SH-SY5Y (cell line): ENCODE measurements at regions not wholly inside any gene's neighbourhood (a gene's known extent, or its start where the extent isn't known, plus 50 kb on each side); places are given as distances from the start of the nearest gene placed in this dataset.

Experiments used
- GATA2 ChIP-seq: IDR thresholded peaks from 2 replicates; pipeline ENCODE4 v1.6.1; 2011; ENCODE audit warnings: mild to moderate bottlenecking, low read depth, low read length
- GATA3 ChIP-seq: IDR thresholded peaks from 2 replicates; pipeline ENCODE4 v1.6.1; 2011; ENCODE audit warnings: low read depth, mild to moderate bottlenecking, low read length, moderate library complexity

DNA sequence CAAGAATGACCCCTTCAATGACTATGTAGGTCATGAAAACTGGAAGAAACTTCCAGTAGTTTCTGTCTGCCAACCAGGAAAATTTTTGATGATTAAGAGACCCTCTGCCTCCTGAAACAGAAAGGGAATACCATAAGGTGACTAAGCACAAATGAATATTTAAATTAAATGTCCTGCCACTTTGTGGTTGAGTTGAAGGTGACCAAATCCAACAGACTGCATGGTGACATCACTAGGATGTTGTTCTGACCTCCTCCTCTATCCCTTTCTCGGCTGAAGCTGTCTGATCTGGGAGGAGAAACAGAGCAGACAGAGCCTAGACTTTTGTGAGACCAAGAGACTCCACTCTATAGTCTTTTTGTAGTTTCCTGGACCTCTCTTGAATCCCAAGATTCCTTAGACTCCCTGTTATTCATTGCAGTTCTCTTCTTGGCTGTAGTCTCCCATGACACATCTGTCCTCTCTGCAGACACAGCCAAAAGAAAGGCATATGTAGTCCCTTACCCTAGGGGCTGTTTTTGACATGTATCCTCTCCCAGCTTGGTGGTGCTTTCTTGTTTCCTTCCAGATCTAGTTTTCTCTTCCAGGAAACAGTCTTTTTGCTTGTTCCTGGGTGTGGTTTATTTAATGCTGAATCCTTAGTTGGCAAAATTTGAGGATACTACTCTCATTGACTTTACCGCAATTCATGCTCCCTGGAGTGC lies 55.2 kb upstream of the UBE3A start:
- TF ChIP-seq GATA3 (no peak), GATA2 (no peak)

- TF ChIP-seq GATA2 (no peak), GATA3 (no peak)
Observed at GRCh38 chr15:25492315-25492714, 53.5 kb upstream of the UBE3A start.
